Effector memory CD4-positive, alpha-beta T cell (primary cell): ENCODE measurements at regions not wholly inside any gene's neighbourhood (a gene's known extent, or its start where the extent isn't known, plus 50 kb on each side); places are given as distances from the start of the nearest gene placed in this dataset.
"Not testable (repeated sequence)": the region's sequence is repeated elsewhere in the genome, so short reads cannot be mapped to it uniquely, and the experiment has no call there.

Source experiments
- DNase-seq, 3 donors: peaks; one replicate each; pipeline ENCODE4 v3.0.0-alpha.2; 2020
- H3K27ac ChIP-seq: 2 replicates; pipeline ENCODE4 v1.7.0; 2013; ENCODE audit warnings: mild to moderate bottlenecking, low read length, moderate library complexity; ENCODE audit not compliant: insufficient read depth, poor library complexity, severe bottlenecking
- H3K27me3 ChIP-seq: replicated peaks from 2 replicates; pipeline ENCODE4 v1.7.0; 2013; ENCODE audit warnings: mild to moderate bottlenecking, low read length; ENCODE audit not compliant: insufficient read depth, control insufficient read depth, poor library complexity, severe bottlenecking
- H3K36me3 ChIP-seq: 2 replicates; pipeline ENCODE4 v1.7.0; 2013; ENCODE audit warnings: mild to moderate bottlenecking, low read length, moderate library complexity; ENCODE audit not compliant: control insufficient read depth, insufficient read depth
- H3K4me1 ChIP-seq: 2 replicates; pipeline ENCODE4 v1.7.0; 2013; ENCODE audit warnings: low read length, mild to moderate bottlenecking; ENCODE audit not compliant: control insufficient read depth, insufficient read depth, poor library complexity, severe bottlenecking
- H3K4me3 ChIP-seq: 2 replicates; pipeline ENCODE4 v1.7.0; 2013; ENCODE audit warnings: low read length, low read depth, mild to moderate bottlenecking; ENCODE audit not compliant: insufficient read depth, poor library complexity, severe bottlenecking
- H3K9me3 ChIP-seq: 2 replicates; pipeline ENCODE4 v1.7.0; 2013; ENCODE audit warnings: mild to moderate bottlenecking, low read length, moderate library complexity; ENCODE audit not compliant: control insufficient read depth

DNA sequence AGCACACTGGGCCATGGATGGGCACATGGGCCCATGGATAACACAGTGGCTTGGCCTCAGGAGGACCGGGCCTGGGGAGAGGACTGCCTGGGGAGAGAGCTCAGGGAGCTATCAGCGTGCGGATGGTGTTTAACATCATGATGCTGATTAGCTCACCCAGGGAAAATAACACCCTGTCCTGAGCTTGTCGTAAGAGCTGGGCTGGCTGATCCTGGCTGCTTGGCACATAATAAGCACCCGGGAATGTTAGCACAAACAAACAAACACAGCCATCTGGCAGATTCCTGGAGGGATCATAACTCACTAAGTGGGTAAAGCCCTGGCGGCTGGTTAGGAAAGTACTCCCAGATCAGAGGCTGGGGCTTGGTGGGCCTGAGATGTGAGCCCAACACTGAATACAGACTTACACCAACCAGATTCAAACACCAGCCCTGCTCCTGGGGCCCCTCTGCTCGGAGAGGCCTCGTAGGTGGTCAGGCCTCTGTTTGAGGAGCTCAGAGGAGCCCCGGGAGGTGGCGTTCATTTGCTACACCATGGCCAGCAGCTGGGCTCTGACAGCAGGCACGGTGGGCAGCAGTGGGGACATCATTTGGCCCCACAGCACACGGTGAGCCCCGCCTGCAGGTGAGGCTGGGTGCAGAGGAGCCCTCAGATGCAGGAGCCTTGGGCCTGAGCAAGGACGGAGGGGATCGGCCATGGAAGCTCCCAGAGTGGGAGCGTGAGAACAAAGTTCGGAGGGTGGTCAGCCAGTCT lies 193.4 kb upstream of the HDAC4 start:
- Histone ChIP-seq H3K4me3 (no peak overlapping the region), H3K4me1 (no peaks in the 10 kb centered on the region), H3K36me3 (no peaks in the 10 kb centered on the region), H3K27ac (no peak overlapping the region), H3K9me3 (no peaks in the 10 kb centered on the region), H3K27me3 (no peaks in the 10 kb centered on the region)
- DNase-seq: no peak

- Histone ChIP-seq H3K27me3 (no peaks in the 10 kb centered on the region), H3K4me1 (no peaks in the 10 kb centered on the region), H3K36me3 (no peaks in the 10 kb centered on the region), H3K9me3 (no peaks in the 10 kb centered on the region), H3K4me3 (no peak overlapping the region), H3K27ac (no peak overlapping the region)
- no peak for DNase-seq
Observed at GRCh38 chr2:239593455-239593854, 192.6 kb upstream of the HDAC4 start.

GRCh38 chr2:239592629-239593290 lies 191.9 kb upstream of the HDAC4 start:
- not testable (repeated sequence) for DNase-seq, H3K9me3 ChIP-seq, H3K4me3 ChIP-seq, H3K27ac ChIP-seq, H3K36me3 ChIP-seq, H3K4me1 ChIP-seq, H3K27me3 ChIP-seq

GRCh38 chr2:239590995-239591915 lies 190.4 kb upstream of the HDAC4 start:
- Histone ChIP-seq H3K36me3 (no peaks in the 10 kb centered on the region), H3K4me3 (no peak overlapping the region), H3K27ac (no peak overlapping the region), H3K27me3 (no peaks in the 10 kb centered on the region), H3K9me3 (no peaks in the 10 kb centered on the region), H3K4me1 (no peaks in the 10 kb centered on the region)
- no peak for DNase-seq

- no peak overlapping the region for H3K4me3 ChIP-seq
- DNase-seq: no peak
- H3K36me3 ChIP-seq: no peaks in the 10 kb centered on the region
- H3K4me1 ChIP-seq: no peaks in the 10 kb centered on the region
- H3K27me3 ChIP-seq: no peaks in the 10 kb centered on the region
- no peaks in the 10 kb centered on the region for H3K9me3 ChIP-seq
- H3K27ac ChIP-seq: no peak overlapping the region
Observed at GRCh38 chr2:239590276-239590675, 189.5 kb upstream of the HDAC4 start.

DNA sequence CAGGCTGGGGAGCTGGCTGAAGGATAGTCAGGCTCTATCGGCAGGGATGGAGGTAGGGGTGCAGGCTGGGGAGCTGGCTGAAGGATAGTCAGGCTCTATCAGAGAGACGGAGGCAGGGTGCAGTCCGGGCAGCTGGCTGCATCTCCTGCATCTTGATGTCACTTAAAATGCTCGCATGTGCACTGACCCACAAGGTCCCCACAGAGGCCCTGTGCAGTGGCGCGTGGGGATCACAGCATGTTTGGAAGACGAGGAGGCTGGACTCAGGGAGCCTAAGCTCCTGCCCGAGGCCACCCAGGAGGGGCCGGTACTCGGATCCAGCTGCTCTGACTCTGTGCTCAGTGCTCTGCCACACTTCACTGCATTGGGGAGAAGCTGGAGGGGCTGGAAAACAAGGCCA lies 189.0 kb upstream of the HDAC4 start:
- Histone ChIP-seq H3K27me3 (no peaks in the 10 kb centered on the region), H3K4me3 (no peak overlapping the region), H3K27ac (no peak overlapping the region), H3K9me3 (no peaks in the 10 kb centered on the region), H3K4me1 (no peaks in the 10 kb centered on the region), H3K36me3 (no peaks in the 10 kb centered on the region)
- DNase-seq: no peak

DNA sequence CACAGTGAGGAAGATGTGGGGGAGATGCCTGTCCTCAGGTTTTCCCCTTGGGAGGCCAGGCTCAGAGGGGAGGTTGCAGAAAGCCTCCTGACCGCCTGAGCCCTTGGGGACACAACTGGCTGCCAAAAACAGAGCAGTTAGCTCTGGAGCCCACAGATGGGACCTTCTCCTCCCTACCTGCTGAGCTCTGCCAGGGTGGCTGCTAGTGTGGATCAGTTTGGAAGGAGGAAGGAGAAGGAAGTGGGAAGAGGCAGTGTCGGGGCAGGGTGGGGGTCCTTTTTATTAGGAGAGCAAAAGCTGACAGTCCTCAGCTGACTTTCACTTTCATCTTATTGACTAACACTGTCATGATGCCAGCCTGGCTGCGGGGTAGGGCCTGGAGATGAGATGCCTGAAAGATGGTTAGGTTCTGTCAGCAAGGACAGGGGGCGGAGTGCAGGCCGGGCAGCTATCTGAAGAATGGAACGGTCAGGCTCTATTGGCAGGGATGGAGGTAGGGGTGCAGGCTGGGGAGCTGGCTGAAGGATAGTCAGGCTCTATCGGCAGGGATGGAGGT lies 188.5 kb upstream of the HDAC4 start:
- H3K4me1 ChIP-seq: no peaks in the 10 kb centered on the region
- no peak for DNase-seq
- H3K36me3 ChIP-seq: no peaks in the 10 kb centered on the region

DNA sequence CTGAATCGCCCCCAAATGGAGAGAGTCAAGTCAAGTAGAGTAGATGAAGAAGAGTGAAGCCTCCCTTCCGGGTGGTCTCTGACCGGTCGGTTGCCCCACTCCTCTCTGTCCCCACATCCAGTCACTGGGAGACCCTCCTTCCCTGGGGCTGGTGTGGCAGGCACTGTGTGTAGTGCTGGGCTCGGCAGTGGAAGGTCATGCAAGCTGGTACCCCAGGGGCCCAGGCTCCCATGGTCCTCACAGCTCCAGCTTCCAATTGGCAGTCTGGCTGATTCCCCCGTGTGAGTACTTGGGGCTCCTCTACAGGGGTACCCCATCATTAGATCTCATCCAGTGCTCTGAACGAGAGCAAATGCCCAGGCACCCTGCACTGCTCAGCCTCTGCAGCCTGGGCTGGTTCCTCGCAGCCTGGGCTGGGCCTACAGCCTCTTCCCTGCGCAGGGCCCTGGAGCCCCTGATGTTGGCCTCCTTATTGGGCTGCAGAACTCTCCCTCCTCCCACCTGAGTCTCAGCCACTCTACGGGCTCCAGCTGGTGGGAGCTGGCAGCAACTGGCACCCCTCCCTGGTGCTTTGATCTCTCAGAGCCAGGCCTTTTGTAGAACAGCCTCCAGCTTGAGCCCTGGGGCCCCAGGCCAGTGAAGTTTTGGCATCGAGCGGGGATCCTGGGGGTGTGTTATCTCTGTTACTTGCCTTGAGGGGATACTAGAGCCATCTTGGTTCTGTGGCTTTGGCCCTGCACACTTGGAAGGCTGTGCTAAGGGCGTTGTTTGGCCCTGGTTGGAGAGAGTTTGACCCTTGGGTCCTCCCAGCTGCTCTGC lies 187.8 kb upstream of the HDAC4 start:
- Histone ChIP-seq H3K4me3 (no peak overlapping the region), H3K9me3 (no peaks in the 10 kb centered on the region)
- no peak for DNase-seq

More for the DNA sequence above, 188.5 kb upstream of the HDAC4 start:
- Histone ChIP-seq H3K27me3 (no peaks in the 10 kb centered on the region), H3K4me3 (no peak overlapping the region), H3K27ac (no peak overlapping the region), H3K9me3 (no peaks in the 10 kb centered on the region)

GRCh38 chr2:239587841-239588240 lies 187.0 kb upstream of the HDAC4 start:
- H3K4me1 ChIP-seq: no peaks in the 10 kb centered on the region
- H3K9me3 ChIP-seq: no peaks in the 10 kb centered on the region
- no peaks in the 10 kb centered on the region for H3K27me3 ChIP-seq
- no peak for DNase-seq
- no peaks in the 10 kb centered on the region for H3K36me3 ChIP-seq
- H3K4me3 ChIP-seq: no peak overlapping the region
- H3K27ac ChIP-seq: no peak overlapping the region

More for the DNA sequence above, 187.8 kb upstream of the HDAC4 start:
- Histone ChIP-seq H3K36me3 (no peaks in the 10 kb centered on the region), H3K4me1 (no peaks in the 10 kb centered on the region), H3K27ac (no peak overlapping the region), H3K27me3 (no peaks in the 10 kb centered on the region)
